Lower leg skin (tissue), 4 donors: ENCODE measurements at regions not wholly inside any gene's neighbourhood (a gene's known extent, or its start where the extent isn't known, plus 50 kb on each side); places are given as distances from the start of the nearest gene placed in this dataset.

Experiments
- DNase-seq, 2 donors: peaks; one replicate each; pipeline ENCODE4 v3.0.0-alpha.2; 2019; ENCODE audit warnings: low spot score in 2 of 2
- H3K4me3 ChIP-seq: fragments of 200-600 bp; sonication (generic); 2 replicates; pipeline ENCODE4 v1.5.1; 2017; ENCODE audit warnings: mild to moderate bottlenecking, low read depth; ENCODE audit not compliant: poor library complexity, severe bottlenecking
- POLR2A ChIP-seq, 2 donors: fragments of 450-650 bp; IDR thresholded peaks; one replicate each; pipeline ENCODE4 v1.6.1; 2016 to 2017; ENCODE audit warnings: antibody characterized with exemption in 2 of 2, mild to moderate bottlenecking in 1 of 2, moderate library complexity in 1 of 2
- WGBS, 2 donors: methylation state at CpG; one replicate each; pipeline ENCODE4 v1.1.5; 2018; 5-methylcytosine and 5-hydroxymethylcytosine counted together
- intact Hi-C: fragments of 100-400 bp; cut with DNase I; formaldehyde crosslinking; loops from one replicate; pipeline ENCODE4 v1.15.0; 2023; ENCODE audit warnings: low total_unique reads
- TF ChIP-seq, protein P1 (sequence below), 3 donors: fragments of 450-650 bp; IDR thresholded peaks; one replicate each; pipeline ENCODE4 v1.5.1; 2016; ENCODE audit warnings: antibody characterized with exemption in 3 of 3, mild to moderate bottlenecking in 3 of 3, moderate library complexity in 2 of 3

DNA sequence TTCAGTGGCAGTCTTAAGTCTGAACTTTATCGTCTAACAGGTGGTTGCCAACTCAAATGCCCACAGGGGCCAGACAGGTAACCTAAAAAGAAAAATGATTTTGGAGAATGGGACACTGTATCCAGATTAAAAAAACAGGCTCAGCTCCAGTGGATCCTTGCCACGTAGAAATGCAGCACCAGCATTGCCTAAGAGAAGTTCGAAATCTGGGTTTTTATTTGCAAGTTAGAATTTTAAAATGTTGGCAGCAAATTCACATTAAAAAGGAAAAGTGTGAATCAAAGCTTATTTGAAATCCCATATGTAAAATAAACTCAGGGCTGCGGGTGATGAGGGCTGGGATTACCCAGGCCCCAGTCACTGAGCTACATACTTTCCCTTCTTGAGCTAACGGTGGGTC, 408.5 kb upstream of the SUCLG2 start:
- H3K4me3 ChIP-seq, result no peak overlapping the region
- no peak for DNase-seq
- TF ChIP-seq, protein P1, sequence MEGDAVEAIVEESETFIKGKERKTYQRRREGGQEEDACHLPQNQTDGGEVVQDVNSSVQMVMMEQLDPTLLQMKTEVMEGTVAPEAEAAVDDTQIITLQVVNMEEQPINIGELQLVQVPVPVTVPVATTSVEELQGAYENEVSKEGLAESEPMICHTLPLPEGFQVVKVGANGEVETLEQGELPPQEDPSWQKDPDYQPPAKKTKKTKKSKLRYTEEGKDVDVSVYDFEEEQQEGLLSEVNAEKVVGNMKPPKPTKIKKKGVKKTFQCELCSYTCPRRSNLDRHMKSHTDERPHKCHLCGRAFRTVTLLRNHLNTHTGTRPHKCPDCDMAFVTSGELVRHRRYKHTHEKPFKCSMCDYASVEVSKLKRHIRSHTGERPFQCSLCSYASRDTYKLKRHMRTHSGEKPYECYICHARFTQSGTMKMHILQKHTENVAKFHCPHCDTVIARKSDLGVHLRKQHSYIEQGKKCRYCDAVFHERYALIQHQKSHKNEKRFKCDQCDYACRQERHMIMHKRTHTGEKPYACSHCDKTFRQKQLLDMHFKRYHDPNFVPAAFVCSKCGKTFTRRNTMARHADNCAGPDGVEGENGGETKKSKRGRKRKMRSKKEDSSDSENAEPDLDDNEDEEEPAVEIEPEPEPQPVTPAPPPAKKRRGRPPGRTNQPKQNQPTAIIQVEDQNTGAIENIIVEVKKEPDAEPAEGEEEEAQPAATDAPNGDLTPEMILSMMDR (IDR thresholded peaks at IDR 0.05), result no peak
- TF ChIP-seq POLR2A (IDR thresholded peaks at IDR 0.05), result no peak
- intact Hi-C loops, result no loop called here
- WGBS, 2 donors, result 45 to 49% methylated on average over 5 of the region's 5 CpGs

GRCh38 chr3:68060910-68061309, 406.5 kb upstream of the SUCLG2 start:
- 51 to 63% methylated on average over 5 of the region's 5 CpGs for WGBS, 2 donors
- no peak overlapping the region for H3K4me3 ChIP-seq
- TF ChIP-seq POLR2A (IDR thresholded peaks at IDR 0.05), result no peak
- TF ChIP-seq, protein P1 (IDR thresholded peaks at IDR 0.05), result no peak
- intact Hi-C loops, result no loop called here
- DNase-seq, result no peak

- intact Hi-C loops, result no loop called here
- DNase-seq, result no peak
- no peak overlapping the region for H3K4me3 ChIP-seq
- TF ChIP-seq, protein P1 (IDR thresholded peaks at IDR 0.05), result no peak
- no peak for TF ChIP-seq POLR2A (IDR thresholded peaks at IDR 0.05)
- 56 to 57% methylated on average over 3 of the region's 3 CpGs for WGBS, 2 donors
Observed at GRCh38 chr3:68060191-68060590, 405.8 kb upstream of the SUCLG2 start.

DNA sequence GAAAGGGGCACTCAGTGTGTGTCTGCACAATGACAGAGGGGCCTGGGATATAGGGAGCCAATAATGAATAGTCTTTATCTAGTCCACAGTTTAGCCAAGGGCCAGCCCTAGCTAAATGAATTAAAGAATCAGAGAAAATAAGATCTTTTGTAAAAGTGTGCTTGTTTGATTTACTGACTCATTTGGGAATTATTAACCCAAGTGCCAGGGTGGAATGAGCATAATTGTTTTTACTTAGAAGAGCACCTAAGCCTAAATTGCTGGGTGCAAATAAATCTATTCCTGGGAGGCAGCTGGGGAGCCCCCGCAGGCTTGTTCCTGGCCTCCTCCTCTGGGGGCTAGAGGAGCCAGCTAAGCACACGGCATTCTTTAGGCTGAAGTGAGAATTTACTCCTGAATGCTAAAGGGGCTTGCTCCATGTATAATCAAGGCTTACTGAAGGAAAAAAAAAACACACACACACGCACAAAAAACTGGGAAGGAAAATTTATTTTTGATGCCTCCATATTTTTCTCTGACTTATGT, 405.3 kb upstream of the SUCLG2 start:
- 39 to 68% methylated on average over 3 of the region's 3 CpGs for WGBS, 2 donors
- intact Hi-C loops, result no loop called here
- TF ChIP-seq POLR2A (IDR thresholded peaks at IDR 0.05), result no peak
- TF ChIP-seq, protein P1 (IDR thresholded peaks at IDR 0.05), result no peak
- DNase-seq, result no peak
- no peak overlapping the region for H3K4me3 ChIP-seq

- TF ChIP-seq POLR2A (IDR thresholded peaks at IDR 0.05), result no peak
- TF ChIP-seq, protein P1 (IDR thresholded peaks at IDR 0.05), result no peak
- DNase-seq, result no peak
- WGBS, 2 donors, result 57 to 76% methylated on average over 2 of the region's 2 CpGs
- no peak overlapping the region for H3K4me3 ChIP-seq
- intact Hi-C loops, result no loop called here
Observed at GRCh38 chr3:68057637-68058320, 403.4 kb upstream of the SUCLG2 start.

DNA sequence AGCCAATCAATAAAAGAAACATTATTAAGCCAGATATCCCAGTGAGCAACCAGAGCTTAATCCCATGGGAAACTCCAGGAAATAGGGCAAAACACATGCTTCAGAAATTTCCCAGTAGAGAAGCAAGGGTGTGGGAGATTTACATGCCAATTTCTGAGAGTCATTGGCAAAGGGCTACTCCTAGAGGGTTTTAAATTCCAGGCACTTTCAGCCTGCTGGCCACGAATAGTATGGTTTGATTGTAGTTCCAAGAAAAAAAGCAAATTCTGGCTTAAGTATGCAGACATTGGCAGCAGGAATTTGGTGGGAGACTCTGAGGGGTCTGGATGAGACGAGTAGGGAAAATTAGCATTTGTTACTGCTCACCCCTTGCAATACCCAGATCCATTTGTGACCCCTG, 402.1 kb upstream of the SUCLG2 start:
- intact Hi-C loops, result no loop called here
- 44 to 54% methylated on average over 2 of the region's 2 CpGs for WGBS, 2 donors
- DNase-seq, result no peak
- H3K4me3 ChIP-seq, result no peak overlapping the region
- TF ChIP-seq POLR2A (IDR thresholded peaks at IDR 0.05), result no peak
- TF ChIP-seq, protein P1 (IDR thresholded peaks at IDR 0.05), result no peak
